D721Med (cell line): ENCODE measurements at regions not wholly inside any gene's neighbourhood (a gene's known extent, or its start where the extent isn't known, plus 50 kb on each side); places are given as distances from the start of the nearest gene placed in this dataset.

Experiments
- DNase-seq: peaks from one replicate; pipeline ENCODE4 v3.0.0; 2011; ENCODE audit warnings: low spot score; ENCODE audit not compliant: insufficient read length
- FAIRE-seq: peaks from 2 replicates; lab custom pipeline; 2011; peaks lifted over from hg19 to GRCh38; lab: Jason Lieb, UNC
- TF ChIP-seq, protein P1 (sequence below): IDR thresholded peaks from 2 replicates; pipeline ENCODE4 v1.5.1; 2012; ENCODE audit warnings: mild to moderate bottlenecking, control low read depth; ENCODE audit not compliant: insufficient read depth; ENCODE audit errors: missing control alignments

DNA sequence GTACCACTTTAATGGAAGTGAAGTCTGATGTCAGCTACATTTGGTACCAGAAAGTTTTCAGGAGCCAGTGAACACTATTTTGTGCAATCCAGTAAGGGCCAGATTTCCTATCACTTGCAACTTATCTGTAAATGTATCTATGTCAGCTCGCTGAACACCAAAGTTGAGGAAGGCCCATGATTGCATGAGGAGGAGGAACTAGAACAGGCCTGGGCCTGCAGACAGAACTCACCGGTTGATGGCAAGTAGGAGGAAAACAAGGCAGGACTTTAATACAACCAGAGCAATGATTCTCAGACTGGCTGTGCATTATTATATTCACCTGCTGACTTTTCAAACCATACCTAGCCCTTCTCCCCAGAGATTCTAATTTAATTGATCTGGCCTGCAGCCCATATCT, 540.2 kb downstream of the CETN3 start:
- TF ChIP-seq, protein P1, sequence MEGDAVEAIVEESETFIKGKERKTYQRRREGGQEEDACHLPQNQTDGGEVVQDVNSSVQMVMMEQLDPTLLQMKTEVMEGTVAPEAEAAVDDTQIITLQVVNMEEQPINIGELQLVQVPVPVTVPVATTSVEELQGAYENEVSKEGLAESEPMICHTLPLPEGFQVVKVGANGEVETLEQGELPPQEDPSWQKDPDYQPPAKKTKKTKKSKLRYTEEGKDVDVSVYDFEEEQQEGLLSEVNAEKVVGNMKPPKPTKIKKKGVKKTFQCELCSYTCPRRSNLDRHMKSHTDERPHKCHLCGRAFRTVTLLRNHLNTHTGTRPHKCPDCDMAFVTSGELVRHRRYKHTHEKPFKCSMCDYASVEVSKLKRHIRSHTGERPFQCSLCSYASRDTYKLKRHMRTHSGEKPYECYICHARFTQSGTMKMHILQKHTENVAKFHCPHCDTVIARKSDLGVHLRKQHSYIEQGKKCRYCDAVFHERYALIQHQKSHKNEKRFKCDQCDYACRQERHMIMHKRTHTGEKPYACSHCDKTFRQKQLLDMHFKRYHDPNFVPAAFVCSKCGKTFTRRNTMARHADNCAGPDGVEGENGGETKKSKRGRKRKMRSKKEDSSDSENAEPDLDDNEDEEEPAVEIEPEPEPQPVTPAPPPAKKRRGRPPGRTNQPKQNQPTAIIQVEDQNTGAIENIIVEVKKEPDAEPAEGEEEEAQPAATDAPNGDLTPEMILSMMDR, result no peak
- no peak for FAIRE-seq
- DNase-seq, result no peak

DNA sequence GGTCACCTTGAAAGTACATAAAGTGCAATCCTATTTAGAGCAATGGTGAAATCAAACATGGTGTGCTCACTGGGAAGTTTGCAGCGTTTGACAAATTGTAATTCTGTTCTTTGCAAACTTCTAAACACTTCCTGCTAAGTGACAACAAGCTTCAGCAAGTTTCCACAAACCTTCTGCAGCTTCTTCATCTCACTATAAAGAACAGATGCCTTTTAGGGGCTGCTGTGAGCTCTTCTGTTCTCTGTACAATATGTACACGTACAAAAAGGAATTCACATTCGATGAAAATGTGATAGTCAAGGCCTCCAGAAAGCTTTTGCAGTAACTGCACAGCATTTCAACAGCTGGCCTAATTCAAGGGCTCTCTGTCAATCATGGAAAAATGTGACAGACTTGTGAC, 543.1 kb downstream of the CETN3 start:
- TF ChIP-seq, protein P1, result no peak
- DNase-seq, result no peak
- FAIRE-seq, result no peak

DNA sequence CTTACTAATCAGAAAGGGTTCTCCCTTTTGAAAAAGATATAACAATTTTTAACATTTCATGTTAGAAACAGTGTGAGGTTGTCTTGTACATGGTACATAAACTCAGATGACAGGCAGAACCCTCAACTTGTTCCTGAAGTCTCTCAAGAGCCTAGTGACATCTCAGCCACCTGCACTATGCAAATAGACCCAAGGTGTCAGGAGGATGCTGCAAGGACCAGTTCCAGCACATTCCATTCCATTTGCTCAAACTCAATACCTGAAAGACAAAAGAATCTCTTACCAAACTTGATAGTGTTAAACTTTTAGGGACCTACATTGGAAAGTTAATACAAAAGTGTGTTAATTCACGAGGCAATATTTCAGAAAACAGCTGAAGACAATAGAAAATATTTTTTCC, 544.6 kb downstream of the CETN3 start:
- TF ChIP-seq, protein P1, result no peak
- no peak for DNase-seq
- no peak for FAIRE-seq

DNA sequence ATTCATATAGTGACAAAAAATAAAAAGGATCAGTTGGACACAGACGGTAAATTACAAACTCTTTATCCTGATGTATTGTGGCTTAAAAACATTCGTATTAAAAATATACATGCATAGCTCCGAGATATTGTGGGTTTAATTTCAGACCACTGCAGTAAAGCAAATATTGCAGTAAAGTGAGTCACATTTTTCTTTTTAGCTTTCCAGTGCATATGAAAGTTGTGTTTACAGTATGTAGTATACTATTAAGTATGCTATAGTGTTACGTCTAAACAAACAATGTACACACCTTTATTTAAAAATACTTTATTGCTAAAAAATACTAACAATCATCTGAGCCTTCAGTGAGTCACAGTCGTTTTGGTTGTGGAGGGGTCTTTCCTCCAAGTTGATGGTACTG, 551.8 kb downstream of the CETN3 start:
- DNase-seq, result no peak
- no peak for FAIRE-seq
- TF ChIP-seq, protein P1, result no peak

DNA sequence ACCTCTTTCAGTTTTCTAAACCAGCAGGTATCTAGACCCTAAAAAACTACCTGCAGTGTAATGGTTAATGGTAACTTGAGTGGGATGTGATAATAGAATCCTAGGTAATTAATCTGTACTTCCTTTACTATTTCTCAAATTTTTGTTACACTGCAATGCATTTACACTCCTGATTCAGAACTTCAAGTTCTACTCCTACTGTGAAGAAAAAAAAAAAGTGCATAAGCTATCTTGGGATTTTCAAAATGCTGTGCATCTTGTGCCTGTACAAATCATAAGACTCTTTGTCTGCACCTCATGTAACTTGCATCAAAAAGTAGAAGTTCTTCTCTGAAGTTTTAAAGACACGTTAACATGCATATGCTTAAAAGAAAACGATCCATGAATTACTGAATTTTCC, 554.1 kb downstream of the CETN3 start:
- FAIRE-seq (no peak), DNase-seq (no peak)
- TF ChIP-seq, protein P1, result no peak

DNA sequence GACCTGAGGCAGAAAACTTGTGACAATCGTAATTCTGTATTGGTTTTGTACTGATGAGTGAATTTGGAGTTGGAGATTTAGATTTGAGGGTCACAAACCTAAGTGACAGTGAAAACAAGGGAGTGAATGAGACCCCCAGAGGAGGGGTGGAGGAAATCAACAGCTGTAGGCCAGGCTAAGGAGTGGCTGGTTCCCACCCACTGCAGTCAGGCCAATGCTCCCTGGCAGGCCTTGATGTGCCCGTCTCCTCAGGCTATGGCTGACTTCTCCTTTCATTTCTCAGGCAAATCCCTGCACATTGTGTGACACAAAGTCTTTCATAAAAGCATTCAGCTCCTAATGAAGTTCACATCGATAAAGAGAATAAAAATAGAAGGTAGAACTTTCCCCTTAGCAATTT, 557.6 kb downstream of the CETN3 start:
- DNase-seq (no peak), FAIRE-seq (no peak)
- TF ChIP-seq, protein P1, result no peak

DNA sequence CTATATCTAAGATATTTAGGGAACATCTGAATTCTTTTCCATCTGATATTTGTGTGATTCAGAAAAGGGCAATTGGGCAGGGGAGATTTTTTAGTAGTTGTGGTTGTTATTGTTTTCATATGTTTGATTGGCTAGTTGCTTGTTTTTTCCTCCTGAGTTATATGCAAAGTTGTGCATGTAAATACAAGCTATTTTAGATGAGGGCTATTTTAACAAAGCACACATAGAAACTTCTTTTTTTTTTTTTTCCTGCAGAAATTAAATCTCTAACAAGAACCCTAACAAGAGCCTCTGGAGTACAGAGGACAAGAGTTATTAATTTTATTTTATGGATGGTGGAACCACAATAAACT, 559.1 kb downstream of the CETN3 start:
- DNase-seq, result no peak
- no peak for FAIRE-seq
- TF ChIP-seq, protein P1, result no peak
